ENCODE measurements at regions not wholly inside any gene's neighbourhood (a gene's known extent, or its start where the extent isn't known, plus 50 kb on each side); places are given as distances from the start of the nearest gene placed in this dataset.

DNA sequence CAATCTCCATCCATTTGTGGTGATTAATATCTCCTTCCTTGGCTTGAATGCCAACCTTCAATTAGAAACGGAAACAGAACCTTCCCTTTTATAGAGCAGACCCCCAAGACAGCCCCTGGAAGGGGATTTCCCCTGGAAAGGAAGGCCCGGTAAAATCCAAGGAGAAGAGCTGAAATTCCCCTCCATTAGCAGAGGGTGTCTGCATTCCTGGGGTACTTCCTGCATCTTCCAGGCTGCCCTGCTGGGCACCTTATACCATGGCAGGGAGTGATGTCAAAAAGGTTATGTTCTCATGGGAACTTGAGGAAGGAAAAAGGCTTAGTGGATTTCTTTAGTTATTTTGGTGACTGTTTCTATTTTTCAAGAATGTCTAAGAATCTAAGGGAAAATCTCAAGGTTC lies 116.7 kb upstream of the NEO1 start:
- TF ChIP-seq, protein P1, sequence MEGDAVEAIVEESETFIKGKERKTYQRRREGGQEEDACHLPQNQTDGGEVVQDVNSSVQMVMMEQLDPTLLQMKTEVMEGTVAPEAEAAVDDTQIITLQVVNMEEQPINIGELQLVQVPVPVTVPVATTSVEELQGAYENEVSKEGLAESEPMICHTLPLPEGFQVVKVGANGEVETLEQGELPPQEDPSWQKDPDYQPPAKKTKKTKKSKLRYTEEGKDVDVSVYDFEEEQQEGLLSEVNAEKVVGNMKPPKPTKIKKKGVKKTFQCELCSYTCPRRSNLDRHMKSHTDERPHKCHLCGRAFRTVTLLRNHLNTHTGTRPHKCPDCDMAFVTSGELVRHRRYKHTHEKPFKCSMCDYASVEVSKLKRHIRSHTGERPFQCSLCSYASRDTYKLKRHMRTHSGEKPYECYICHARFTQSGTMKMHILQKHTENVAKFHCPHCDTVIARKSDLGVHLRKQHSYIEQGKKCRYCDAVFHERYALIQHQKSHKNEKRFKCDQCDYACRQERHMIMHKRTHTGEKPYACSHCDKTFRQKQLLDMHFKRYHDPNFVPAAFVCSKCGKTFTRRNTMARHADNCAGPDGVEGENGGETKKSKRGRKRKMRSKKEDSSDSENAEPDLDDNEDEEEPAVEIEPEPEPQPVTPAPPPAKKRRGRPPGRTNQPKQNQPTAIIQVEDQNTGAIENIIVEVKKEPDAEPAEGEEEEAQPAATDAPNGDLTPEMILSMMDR (IDR thresholded peaks at IDR 0.05; ENCODE audit: low read depth, low read length) = no peak
- TF ChIP-seq POLR2A (IDR thresholded peaks at IDR 0.05; ENCODE audit: extremely low read depth, insufficient read length) (no peak), MYC (IDR thresholded peaks at IDR 0.05; ENCODE audit: low read depth, low read length) (no peak)
- TF ChIP-seq, protein P2, sequence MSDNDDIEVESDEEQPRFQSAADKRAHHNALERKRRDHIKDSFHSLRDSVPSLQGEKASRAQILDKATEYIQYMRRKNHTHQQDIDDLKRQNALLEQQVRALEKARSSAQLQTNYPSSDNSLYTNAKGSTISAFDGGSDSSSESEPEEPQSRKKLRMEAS (IDR thresholded peaks at IDR 0.05; ENCODE audit: low read depth, low read length) = no peak
